GM12891 (cell line): ENCODE measurements at regions not wholly inside any gene's neighbourhood (a gene's known extent, or its start where the extent isn't known, plus 50 kb on each side); places are given as distances from the start of the nearest gene placed in this dataset.

Source experiments
- POLR2A ChIP-seq: IDR thresholded peaks from 2 replicates; pipeline ENCODE4 v1.6.1; 2011; ENCODE audit warnings: low read depth, low read length, control low read depth
- POLR2AphosphoS5 ChIP-seq: IDR thresholded peaks from 2 replicates; pipeline ENCODE4 v1.6.1; 2011; ENCODE audit warnings: low read depth, low read length, control low read depth
- SPI1 ChIP-seq: IDR thresholded peaks from 2 replicates; pipeline ENCODE4 v1.6.1; 2011; ENCODE audit warnings: low read depth, low read length, control low read depth
- TAF1 ChIP-seq: IDR thresholded peaks from 2 replicates; pipeline ENCODE4 v1.6.1; 2011; ENCODE audit warnings: low read depth, low read length, control low read depth

GRCh38 chr5:127203818-127204217 lies 86.8 kb upstream of the MEGF10 start:
- TF ChIP-seq POLR2A (no peak), POLR2AphosphoS5 (no peak), TAF1 (no peak), SPI1 (no peak)
